GM18951 (cell line): ENCODE measurements at regions not wholly inside any gene's neighbourhood (a gene's known extent, or its start where the extent isn't known, plus 50 kb on each side); places are given as distances from the start of the nearest gene placed in this dataset.

Source experiments
- POLR2A ChIP-seq: IDR thresholded peaks from 4 replicates; pipeline ENCODE4 v1.6.1; 2011; ENCODE audit warnings: mild to moderate bottlenecking; ENCODE audit not compliant: insufficient read length, insufficient read depth; ENCODE audit errors: extremely low read depth
- in situ Hi-C: fragments of 300-500 bp; cut with MboI; formaldehyde crosslinking; loops from one replicate; pipeline ENCODE4 v1.12.0; 2022; ENCODE audit warnings: low sequenced_read_pairs, mixed read lengths, inconsistent platforms; ENCODE audit not compliant: unreplicated experiment

DNA sequence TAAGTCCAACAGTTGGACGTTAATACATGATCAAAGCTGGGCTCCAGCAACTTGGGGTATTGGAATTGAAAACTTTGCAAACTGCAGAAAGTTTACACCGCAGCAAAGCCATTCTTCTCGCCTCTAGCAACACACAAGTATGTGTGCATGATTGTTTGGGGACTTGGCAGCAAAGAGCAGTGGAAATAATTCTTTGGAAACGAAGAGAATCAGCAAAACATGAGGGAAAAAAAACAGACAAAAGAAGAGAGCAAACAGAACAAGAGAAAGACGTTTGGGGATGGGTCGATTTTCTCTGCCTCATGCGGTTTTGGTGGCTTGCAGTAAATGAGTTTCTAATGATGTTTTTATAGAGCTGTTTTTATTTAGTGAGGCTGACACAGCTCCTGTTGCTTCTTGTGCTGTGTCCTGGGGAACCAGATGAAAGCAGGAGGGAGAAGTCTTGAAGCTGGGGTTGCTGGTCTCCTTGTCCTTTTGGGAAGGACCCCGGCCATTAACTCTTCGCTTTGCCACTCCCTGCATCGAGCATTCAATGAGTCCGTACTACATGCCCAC is 502.9 kb downstream of the GRIN2A start:
- TF ChIP-seq POLR2A, result no peak
- in situ Hi-C loops, result no loop called here

DNA sequence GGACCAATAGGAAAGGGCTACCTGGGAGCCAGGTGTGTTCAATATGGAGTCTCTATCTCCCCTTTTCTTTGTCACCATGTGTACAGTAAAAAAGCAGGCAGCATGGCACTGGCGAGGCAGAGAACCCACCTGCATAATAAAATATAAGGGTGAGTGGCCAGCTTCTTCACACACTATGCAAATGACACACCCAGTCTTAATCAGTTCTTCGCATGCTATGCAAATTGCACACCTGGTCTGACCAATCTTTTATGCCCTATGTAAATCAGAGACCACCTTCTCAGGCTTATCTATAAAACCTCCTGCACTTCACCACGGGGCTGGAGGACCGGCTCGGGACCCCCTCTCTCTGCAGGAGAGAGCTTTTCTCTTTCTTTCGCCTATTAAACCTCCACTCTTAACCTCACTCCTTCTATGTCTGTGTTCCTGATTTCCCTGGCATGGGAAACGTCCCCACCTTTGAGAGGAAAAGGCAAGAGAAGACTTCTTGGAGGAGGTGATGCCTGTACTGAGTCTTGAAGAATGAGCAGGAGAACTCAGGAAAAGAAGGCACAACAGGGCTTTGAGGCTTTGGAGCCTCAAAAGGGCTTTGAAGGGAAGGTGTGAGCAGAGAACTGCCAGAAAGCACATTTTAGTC is 502.1 kb downstream of the GRIN2A start:
- no peak for TF ChIP-seq POLR2A
- in situ Hi-C loops, result no loop called here

DNA sequence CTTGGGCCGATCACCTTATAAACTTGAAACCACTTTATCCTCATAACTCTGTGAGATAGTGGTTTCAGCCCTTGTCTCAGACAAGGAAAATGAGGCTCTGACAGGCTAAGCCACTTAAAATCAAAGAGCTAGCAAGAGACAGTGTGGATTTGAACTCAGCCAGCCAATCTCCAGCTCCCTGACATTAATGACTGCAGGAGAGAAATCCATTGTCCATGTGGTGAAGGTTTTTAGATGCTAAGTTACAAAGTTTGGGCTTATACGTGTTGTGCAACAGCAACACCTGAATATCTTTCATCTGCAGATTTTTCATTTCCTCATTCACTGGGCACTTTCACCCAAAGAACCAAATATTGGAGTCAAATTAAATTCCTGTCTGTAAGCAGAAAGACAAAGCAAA is 501.3 kb downstream of the GRIN2A start:
- no peak for TF ChIP-seq POLR2A
- in situ Hi-C loops, result no loop called here

DNA sequence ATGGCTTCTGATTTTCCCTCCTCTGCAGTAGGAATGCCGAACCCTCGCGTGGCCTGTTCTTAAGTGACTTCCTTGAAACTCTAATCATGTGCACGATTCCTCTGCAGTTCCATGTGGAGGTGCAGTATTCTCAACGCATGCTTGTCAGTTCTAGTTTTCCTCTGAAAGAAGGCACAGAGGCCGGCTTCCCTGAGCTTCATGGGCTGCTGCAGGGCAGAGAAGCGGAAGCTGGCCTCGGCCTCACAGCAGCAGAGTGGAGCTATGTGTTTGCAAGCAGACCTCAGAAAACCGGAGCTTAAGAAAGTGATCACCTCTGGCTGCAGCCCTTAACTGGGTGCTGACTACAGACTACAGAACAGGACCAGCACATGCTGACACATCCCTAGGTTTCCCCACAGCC is 500.7 kb downstream of the GRIN2A start:
- no peak for TF ChIP-seq POLR2A
- in situ Hi-C loops, result no loop called here

DNA sequence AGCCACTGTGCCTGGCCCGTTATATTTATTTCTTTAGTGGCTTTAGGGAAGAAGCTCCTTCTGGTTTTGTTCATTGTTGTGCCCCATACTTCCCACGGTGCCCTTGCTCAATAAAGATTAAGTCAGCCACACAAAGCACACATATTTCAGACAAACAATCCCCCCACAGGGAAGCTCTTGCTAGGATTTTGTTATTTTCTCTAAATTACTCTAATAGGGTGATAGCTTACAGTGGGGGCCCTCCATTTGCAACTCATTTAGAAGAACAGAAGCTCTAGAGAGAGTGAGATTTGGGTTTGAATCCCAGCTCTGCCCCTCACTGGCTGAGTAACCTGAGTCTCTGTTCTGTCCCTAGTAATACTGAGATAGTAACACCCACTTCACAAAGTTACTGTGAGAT is 499.9 kb downstream of the GRIN2A start:
- in situ Hi-C loops, result no loop called here
- no peak for TF ChIP-seq POLR2A

DNA sequence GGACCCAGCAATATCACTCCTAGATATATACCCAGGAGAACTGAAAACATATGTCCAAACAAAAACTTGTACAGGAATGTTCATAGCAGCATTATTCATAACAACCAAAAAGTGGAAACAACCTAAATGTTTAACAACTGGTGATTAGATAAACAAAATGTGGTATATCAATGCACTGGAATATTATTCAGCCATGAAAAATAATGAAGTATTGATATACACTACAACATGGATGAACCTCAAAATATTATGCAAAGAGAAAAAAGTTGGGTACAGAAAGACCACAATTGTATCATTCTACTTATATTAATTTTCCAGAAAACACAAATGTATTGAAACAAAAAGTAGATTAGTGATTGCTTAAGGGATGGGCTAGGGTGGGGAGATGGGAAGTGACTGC is 498.6 kb downstream of the GRIN2A start:
- in situ Hi-C loops, result no loop called here
- no peak for TF ChIP-seq POLR2A

DNA sequence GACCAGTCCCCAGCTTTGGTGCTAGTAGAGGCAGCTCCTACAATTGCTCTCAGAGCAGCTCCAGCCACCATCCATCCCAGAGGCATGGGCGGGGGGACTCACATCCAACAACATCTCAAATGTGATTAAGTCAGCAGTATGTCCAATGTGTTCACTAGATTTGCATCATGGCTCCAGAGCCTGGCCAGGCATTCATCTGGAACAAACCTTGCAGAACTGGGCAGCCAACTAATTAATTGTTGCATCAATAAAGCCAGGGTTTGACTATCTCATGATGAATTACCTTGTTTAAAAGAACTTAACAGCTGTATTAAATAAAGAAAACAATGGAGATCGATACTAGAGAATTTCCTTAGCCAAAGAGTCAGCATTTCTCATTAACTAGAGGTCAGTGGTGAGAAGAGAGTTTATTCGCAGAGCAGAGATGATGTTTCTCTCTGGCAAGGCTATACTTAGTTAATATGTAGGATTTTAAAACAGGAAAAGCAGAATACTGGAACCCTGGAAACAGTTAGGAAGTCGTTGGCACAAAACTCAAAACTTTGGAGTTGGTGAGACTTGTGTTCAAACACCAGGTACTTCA is 494.4 kb downstream of the GRIN2A start:
- in situ Hi-C loops, result no loop called here

DNA sequence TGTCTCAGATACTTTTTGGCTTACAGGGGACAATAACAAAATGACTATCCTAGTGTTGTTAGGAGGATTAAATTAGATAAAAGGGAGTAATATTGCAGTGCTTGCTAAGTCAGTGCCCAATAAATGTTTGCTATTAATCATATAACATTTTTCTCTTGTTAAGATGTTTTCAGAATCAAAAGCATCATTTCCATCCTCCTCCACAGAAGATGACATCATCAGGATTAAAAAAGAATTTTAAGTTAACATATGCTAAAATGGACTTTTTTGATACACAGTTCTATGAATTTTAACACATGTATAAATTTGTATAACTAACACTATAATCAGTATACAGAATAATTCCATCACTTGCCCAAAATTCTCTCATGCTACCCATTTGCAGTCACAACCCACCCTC is 492.6 kb downstream of the GRIN2A start:
- TF ChIP-seq POLR2A, result no peak
- in situ Hi-C loops, result no loop called here

More for the DNA sequence above, 494.4 kb downstream of the GRIN2A start:
- no peak for TF ChIP-seq POLR2A

DNA sequence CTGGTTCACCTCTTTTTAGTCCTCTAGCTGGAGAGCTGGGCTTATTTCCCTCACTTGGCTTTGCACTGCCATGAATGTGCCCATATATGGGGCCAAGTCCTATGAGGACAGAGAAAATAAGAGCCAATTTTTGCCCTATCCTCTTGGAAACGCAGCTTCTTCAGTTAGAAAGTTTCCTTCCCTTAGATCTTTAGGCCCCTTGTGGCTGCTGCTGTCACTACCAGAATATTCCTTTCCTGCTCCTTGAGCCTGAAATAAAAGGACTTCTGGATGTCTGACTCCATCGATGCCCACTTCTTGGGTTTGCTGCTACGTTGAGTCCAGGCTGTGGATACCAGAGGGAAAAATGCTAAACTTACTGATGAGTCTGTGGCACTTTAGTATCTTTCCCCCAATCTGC is 487.1 kb downstream of the GRIN2A start:
- no peak for TF ChIP-seq POLR2A
- in situ Hi-C loops, result no loop called here
